ENCODE measurements at regions not wholly inside any gene's neighbourhood (a gene's known extent, or its start where the extent isn't known, plus 50 kb on each side); places are given as distances from the start of the nearest gene placed in this dataset.

GRCh38 chr10:45235798-45236220 lies 79.6 kb downstream of the OR13A1 start:
- TF ChIP-seq CTCF (IDR thresholded peaks at IDR 0.05), result no peak
- no peak for TF ChIP-seq POLR2AphosphoS5 (IDR thresholded peaks at IDR 0.05; ENCODE audit: insufficient read depth in 1 of 2, low read depth in 1 of 2)

Measured in vagina (tissue), 2 donors.